ENCODE measurements at regions not wholly inside any gene's neighbourhood (a gene's known extent, or its start where the extent isn't known, plus 50 kb on each side); places are given as distances from the start of the nearest gene placed in this dataset.

DNA sequence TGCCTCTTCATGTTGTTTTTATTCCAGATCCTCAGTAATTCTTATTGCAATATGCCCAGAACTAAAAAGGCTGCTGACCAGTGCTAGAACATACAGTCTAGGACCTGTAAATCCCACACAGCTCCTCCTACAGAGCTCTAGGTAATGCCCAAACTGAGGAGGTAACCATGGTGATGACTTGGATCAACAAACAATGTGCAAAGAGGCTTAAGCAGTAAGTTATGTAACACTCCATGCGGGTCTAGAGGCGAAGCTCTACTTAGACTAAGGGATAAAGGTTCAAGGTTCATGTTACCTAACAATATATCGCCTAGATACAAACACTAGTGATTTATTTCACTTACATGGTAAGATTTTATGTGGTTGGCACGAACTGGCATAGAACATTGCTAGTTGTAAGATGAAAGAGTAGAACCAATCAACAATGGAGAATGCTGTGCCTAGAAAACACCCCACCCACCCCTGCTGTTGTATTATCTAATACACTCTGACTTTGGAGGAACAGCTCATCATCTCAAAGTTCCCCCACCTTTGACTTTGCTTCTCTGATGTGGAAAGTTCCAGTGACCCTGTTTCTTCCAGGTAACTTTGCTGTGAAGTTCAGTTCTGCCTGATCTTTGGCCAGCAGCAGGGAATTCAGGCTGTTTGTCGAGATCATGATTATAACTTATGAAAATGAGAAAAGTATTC lies 242.4 kb downstream of the ALDH8A1 start:
- DNase-seq, result no peak

DNA sequence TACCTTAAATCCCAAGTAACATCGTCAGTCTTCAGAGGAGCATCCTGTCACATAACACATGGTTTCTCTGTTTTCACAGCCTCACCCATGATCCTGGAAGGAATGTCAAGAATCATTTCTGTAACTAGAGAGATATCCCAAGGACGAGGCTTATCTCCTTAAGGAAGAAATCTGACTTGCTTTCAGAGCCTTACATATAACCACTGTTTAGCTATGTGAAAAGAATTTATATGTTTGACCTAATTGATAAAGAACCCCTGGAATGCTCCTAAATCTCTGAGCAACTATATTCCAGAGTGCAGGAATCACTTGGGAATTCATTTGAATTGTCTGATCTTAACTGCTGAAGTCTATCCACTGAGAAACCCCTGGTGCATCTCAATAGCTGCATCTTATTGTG lies 243.1 kb downstream of the ALDH8A1 start:
- no peak for DNase-seq

DNA sequence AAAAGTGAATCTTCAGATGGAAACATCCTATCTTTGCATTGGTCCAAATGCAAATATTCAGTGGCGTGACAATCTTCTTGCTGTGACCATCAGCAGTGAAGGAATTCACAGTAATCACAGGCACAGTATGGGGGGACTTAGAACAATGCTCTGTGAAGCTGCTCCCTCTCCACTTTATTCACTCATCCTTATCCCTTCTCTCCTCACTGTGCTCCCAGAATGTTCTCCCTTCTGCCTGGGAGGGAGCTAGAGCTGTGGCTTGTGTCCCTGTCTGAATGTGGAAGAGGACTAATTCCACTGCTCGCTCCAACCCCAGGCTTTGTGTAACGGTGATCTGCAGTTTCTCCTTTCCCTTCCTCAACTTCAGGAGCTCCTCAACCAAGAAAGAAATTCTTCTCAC lies 243.7 kb downstream of the ALDH8A1 start:
- no peak for DNase-seq

DNA sequence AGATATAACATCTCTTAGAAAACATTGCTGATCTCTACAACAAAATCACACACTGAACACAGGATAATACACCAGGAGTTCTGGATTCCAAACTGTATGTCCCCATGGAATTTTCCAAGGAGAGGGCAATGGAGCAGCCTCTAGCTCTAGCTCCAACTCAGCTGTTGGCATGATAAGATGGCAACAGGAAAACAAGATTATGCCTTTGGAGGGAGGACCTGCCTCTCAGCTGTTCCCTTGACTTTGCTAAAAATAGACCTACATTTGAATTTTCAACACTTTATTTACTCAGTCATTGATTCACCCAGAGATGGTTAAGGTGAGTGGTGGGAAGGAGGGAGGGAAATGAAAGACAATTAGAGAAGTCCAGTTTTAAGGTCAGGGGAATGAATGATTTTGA lies 246.7 kb downstream of the ALDH8A1 start:
- no peak for DNase-seq

DNA sequence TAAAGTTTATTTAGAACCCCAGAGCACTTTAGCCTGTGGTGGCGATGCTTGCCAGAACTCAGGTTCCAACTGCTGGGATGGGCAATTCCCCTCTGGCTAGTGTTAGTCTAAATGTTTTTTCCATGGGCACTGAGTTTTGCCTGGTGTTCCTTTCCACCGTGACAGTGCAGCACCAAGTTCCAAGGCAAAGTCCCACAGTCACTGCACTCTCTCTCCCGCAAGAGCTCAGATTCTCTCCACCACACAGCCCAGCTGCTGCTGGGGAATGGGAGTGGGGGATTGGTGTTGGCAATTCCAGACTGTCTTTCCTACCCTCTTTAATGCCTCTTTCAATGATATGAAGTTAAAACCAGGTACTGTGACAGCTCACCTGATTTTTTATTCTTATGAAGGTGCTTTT lies 247.6 kb downstream of the ALDH8A1 start:
- no peak for DNase-seq

DNA sequence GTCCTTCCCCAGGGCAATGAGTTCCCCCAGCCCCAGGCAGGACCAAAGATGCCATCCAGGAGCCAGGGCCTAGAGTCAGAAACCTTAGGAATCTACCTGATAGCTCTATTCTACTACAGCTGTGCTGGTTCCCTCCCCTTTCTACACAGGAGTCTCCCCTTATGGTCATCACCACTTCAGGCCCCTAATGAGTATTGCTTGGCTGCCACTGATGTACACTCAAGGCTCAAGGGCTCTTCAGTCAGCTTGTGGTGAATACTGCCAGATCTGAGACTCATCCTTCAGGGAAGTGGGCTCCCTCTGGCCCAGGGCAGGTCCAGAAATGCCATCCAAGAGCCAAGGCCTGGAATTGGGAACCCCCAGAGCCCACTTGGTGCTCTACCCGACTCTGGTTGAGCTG lies 248.6 kb downstream of the ALDH8A1 start:
- DNase-seq, result no peak

DNA sequence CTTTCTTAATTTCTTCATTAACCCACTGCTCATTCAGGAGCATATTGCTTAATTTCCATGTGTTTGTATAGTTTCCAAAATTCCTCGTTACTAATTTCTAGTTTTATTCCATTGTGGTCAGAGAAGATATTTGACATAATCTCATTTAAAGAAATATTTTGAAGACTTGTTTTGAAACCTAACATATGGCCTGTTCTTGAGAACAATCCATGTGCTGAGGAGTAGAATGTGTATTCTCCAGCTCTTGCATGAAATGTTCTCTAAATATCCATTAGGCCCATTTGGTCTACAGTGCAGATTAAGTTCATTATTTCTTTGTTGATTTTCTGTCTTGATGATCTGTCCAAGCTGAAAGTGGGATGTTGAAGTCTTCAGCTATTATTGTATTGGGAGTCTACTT lies 251.7 kb downstream of the ALDH8A1 start:
- no peak for DNase-seq

DNA sequence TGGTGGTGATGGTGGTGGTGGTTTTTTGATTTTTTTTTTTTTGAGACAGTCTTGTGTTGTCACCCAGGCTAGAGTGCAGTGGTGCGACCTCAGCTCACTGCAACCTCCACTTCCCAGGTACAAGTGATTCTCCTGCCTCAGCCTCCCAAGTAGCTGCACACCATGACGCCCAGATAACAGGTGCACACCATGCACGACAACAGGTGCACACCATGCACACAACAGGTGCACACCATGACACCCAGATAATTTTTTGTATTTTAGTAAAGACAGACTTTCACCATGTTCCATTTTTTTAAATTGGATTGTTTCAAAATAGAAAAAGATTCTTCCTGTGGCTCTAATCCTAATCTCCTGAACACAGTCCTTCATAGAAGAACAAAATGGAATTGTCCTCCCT lies 257.9 kb downstream of the ALDH8A1 start:
- no peak for DNase-seq

DNA sequence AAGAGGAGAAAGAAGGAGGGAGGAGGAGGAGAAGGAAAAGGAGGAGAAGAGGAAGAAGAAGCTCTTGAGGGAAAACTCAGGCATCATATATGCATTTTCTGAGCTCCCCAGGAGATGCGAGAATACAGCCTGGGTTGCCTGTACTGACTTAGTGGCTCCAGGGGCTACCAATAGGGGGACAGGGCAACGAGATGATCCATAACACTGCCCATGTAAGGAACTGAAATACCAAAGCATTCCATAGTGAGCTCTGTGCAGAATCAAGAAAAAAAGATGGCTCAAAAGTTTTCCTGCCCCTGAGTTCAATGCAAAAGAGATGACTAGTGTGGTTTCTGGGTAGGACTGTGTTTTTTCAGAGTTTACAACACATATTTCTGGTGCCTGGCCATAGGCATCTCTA lies 258.7 kb downstream of the ALDH8A1 start:
- no peak for DNase-seq

DNA sequence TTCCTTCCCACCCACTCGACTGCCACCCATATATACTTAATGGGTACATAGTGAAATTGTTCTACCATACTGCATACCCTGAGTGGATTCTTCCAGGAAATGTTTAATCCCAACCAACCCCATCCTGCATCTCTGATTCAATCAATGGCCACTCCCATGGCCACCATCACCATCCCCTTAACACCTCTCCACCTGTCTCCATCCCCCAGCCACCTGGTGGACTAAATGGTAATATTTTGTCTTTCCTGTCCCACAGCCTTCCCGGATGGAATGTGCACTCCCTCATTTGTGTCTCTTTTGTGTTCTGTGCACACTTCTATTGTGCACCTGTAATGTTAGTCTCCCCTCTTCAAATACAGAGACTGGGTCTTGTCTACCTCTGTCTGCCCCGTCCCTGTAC lies 259.9 kb downstream of the ALDH8A1 start:
- DNase-seq, result no peak

DNA sequence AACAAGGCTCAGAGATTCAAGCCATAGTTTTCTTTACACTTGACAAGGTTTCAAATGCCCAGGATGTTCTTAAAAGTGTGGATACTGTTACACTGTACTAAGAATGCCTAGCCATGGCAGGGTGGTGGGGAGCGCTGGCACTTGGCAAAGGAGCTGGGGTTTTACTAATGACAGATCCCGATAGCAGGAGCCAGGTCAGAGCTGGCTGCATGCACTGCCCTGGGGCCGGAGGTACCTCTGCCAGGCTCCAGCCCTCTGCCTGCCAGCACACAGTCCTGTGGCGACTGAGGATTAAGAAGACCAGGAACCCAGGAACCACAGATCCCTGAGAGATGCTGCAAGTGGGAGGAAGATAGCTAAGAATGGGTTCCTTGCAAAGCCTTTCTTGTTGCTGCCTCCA lies 260.3 kb downstream of the ALDH8A1 start:
- DNase-seq, result no peak

DNA sequence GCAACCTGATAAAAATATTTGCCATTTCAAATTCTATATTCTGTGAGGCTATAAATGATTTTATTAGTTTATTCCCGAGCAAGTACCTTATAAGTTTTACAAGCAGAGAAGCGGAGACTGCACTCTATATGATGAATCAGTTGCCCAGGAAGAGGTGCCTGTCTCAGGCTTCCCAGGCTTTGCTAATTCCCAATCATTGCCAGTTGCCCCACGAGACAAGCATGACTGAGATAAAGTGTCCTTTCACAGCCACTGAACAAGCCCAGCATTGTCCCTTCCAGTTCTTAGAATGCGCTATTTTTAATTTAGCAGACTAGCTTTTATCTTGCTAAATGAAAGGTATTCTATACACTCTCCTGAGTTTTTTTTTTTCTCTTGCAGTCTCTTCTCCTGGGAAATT lies 260.7 kb downstream of the ALDH8A1 start:
- no peak for DNase-seq

DNA sequence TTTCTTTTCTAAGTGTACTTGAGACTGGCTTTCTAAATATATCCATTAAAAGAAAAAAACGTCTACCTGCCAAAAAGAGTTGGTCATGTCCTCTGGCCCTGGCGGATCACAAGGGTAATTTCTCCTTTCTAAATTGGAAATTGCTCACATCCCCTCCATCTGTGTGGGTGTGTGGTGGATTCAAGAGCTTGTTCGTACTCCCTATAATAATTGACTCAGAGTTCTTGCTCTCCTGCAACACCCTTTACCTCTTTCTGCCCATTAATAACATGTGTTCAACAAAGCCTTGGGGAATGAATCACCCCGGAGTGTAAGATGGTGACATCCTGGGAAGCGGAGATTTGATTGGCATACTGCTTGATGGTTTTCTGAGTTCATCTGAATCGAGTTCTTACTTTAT lies 263.8 kb downstream of the ALDH8A1 start:
- no peak for DNase-seq

DNA sequence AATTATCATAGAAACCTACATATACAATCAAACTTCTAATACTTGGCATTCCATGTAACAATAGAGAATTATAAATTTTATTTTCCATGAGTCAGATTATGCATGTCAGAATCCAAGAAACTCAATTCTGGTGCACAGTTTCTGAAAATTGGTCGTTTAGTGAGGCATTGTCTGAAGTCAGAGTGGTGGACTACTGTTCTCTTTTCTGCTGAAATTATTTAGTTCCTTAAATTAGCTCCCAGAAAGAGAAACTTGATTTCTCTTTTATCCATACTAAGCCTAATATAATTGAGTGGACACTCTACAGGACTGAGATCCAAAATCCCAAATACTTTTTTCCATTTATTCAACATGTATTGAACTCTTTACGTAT lies 265.5 kb downstream of the ALDH8A1 start:
- no peak for DNase-seq

DNA sequence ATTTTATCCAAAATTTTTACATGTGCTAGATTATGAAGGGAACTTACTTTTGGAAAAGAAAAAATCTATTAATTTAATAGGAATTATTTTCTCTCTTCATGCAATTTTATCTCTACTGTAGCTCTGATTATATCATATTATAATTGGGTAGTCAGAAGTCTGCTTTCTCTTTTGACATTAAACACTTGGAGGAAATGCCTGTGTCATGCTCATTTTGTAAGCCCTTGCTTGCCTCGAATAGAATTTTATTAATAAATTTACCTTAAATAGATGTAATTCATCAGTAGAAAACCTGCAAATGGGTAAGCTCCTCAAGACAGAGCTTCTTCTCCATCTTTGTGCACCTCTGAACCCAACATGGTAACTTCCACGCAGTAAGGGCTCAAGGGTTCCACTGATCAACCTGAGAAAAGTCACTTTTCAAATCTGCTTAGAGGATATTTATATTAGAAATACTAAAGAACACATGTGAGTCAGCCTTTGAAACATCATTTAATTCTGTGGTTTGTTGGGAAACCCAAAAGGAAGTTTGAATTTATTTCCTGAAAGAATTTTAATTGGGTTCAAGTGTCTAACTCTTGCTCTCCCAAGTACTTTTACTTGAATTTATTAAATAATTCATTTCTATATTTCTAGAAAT lies 266.0 kb downstream of the ALDH8A1 start:
- DNase-seq, result no peak

DNA sequence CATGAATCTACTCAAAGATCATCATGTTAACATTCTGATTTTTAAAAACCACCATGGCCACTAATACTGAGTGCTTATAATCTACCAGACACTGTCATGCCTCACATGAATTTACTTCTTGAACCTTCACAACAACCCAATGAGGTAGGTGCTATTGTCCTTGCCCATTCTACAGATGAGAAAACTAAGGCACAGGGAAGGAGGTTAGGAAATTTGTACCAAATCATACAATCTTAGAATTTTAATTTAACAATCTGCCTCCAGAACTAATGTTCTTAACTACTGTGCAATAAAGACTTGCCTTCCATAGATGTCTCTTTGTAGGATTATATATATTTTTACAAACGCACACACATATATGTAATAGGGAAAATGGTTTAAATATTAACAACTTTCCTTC lies 269.5 kb downstream of the ALDH8A1 start:
- no peak for DNase-seq

DNA sequence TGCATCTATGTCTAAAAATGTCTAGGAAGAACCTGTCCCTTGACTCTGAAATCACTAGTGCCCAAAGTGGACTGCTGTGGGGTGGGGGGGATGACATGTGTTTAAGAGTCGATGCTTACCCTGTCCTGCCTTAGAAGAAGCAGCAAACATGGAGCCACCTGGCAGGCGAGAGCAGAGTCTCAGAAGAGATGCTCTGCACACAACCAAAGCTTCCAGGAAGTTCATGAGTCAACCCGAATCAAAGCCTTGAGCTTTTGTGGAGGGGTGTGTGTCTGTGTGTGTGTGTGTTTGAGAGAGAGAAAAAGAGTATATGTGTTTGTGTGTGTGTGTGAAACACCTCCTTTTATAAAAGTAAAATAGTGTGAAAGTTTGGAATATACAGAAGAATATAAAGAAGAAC lies 269.9 kb downstream of the ALDH8A1 start:
- DNase-seq, result no peak

DNA sequence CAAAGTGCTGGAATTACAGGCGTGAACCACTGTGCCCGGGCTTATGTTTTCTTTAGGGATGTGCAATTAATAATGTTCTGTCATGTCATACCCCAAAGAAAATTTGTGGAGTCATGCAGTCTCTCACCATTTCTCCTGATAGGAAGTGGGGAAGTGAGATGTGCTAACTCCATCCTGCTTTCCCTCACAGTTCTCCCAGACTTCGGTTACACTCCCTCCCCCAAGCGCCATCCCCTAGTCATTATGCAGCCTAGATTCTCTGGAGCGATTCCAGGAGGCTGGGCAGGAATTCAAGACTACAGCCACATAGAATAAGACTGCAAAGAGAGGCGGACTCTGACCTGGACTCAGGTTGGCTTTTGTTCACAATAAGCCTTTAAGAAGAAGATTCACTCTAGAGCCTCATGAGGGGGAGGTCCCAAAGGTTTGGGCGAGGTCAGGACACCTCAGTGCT lies 271.4 kb downstream of the ALDH8A1 start:
- DNase-seq, result no peak

DNA sequence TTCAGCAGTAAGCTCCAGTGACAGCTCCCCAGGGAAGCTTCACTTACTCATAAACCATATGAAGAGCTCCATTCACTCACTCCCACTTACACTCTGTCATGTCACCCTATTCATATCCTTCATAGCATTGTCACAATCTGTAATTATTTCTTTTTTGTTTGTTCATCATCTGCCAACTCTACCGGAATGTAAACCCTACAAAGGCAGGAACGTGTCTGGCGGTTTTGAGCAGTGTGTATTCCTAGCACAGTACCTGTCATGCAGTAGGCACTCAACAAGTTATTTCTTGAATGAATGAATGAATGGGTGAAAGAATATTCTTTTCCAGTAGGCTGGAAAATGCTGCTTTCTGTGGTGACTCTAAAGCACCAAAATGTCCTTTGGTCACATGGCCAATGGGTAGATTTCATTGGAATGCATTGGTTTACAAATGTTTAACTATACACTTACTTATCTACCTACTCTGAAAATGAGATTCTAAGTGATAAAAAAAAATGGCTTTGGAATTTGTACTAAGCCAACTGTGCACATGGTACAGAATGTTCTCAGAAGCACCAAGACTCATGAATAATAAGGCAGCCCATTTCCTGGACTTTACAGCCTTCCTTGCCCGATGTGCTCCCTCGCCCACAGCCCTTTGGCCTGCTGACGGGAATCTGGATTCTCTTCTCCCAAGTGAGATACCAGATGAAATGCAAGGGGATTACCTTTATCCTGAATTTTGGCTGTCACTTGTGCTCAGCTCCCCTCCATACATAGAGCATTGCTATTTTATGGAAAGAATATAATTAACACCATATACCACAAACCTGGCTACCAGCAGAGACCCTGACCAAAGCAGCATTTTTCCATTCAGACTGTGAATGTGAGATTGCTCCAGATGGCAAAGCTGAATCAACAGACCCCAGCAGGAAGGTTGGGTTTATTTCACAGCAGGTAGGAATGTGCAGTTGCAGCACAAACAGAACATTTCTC lies 273.3 kb downstream of the ALDH8A1 start:
- peak; percentile 11 for DNase-seq

DNA sequence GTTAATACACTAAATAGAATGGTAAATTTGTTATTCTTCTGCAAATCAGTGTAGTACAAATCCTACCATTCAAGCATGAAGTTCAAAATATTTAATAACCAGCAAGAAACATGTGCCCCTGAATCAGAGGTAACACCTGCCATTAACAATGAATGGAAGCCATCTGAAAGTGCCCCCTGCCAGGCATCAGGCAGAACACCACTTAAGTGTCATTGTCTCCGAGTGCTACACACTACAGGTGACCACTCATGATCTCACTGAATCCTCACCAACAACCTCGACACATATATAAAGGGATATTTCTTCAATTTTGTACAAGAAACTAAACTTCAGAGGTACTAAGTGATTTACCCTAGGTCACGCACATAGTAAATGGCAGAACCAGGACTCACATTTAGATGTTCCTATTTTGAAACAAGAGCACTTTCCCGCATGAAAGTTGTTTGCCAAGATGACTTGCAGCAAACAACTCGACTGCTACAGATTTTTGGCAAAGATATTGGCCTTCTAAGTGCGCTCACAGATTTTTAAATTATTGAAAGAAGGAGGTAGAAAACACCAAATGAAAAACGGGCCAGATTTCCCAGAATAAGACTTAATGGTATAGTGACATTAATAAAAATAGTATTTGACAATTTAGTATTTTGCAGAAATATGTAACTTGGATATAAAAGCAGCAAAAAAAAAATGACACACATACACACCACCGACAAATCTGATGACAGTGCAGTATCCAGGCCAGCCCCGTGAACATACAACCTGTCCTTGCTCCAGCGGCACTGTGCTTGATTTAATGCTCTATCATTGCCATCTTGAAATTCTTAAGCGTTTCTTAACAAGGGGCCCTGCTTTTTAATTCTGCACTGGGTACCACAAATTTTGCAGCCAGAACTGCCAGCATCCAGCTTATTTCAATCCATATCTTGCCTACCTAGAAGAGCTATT lies 274.5 kb downstream of the ALDH8A1 start:
- no peak for DNase-seq

DNA sequence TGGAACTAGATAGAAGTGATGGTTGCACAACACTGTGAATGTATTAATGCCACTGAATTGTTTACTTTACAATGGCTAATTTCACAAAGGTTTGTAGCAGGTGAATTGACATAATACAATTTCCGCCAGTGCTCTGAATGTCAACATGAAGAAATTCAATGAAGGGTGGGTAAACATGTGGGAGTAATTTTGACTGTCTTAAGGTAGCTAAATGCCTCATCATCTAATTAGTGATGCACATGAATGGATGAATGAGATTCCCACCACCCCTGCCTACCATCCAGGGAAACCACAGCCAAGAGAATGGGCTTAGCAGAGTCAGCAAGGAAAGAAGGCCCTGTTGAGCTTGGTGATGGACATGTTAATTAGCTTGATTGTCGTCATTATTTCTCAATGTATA lies 275.3 kb downstream of the ALDH8A1 start:
- DNase-seq, result no peak

DNA sequence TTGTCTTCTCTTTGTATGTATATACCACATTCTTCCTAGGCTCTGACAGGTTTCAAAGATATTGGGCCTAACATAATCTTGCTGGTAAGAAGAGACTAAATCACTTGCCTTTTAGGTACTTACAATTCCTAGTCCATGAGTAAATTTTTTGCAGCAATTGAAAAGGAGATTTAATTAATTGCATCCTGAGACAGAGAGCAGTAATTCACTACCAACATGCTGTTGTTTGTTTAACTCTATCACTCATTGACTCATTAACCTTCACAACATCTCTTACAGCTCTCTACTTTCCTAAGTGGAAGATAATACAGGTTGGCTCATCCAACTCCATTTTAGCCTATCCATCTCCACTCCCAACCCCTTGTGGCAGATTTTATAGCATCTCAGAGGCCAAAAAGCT lies 280.4 kb downstream of the ALDH8A1 start:
- DNase-seq, result no peak

DNA sequence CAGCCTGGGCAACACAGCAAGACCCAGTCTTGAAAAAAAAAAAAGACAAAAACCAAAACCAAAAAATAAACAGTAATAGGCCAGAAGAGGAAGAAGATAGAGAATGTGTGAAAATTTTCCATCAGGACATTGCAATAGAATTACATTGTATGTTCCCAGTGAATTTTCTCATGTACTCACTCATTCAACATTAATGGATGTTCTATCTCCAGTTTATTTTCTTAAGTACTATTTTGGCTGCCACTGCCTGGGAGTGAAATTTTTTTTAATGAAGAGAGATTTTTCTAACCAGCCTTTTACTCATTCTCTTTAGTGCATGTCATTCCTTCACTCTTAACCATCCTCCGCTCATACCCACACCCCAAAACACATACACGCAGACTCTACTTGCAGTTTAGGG lies 282.8 kb downstream of the ALDH8A1 start:
- DNase-seq, result no peak

All from NCI-H1694 treated with DMSO at 0.1 percent for 48 hours (cell line).